ENCODE measurements at regions not wholly inside any gene's neighbourhood (a gene's known extent, or its start where the extent isn't known, plus 50 kb on each side); places are given as distances from the start of the nearest gene placed in this dataset.

GRCh38 chr2:58957188-58957840, 716.2 kb upstream of the FANCL start (continued):
- no peak for TF ChIP-seq CHD7 (IDR thresholded peaks at IDR 0.05; ENCODE audit: insufficient replicate concordance, low read length)
- TF ChIP-seq RAD21 (IDR thresholded peaks at IDR 0.05 in 1 of 2, conservative IDR thresholded peaks at IDR 0.05 in 1 of 2; ENCODE audit: low read depth in 2 of 2, low read length in 2 of 2) = no peak
- no peak for TF ChIP-seq SRF (IDR thresholded peaks at IDR 0.05; ENCODE audit: low read depth, low read length)
- no peak for TF ChIP-seq KDM5A (IDR thresholded peaks at IDR 0.05; ENCODE audit: low read length)
- no peak for TF ChIP-seq CTCF (IDR thresholded peaks at IDR 0.05; ENCODE audit: control extremely low read depth in 1 of 3, insufficient read depth in 1 of 3, low read depth in 1 of 3, low read length in 3 of 3)
- TF ChIP-seq SIN3A (conservative IDR thresholded peaks at IDR 0.05 in 1 of 2, IDR thresholded peaks at IDR 0.05 in 1 of 2; ENCODE audit: low read depth in 1 of 2, low read length in 2 of 2) = no peak
